ENCODE measurements at regions not wholly inside any gene's neighbourhood (a gene's known extent, or its start where the extent isn't known, plus 50 kb on each side); places are given as distances from the start of the nearest gene placed in this dataset.
A peak's percentile ranks its signal among the peaks of the same experiment; 100 is the strongest.

GRCh38 chr17:14664511-14664910 is 363.6 kb downstream of the HS3ST3B1 start:
- Histone ChIP-seq H3K4me1 (no peaks in the 10 kb centered on the region), H3K27ac (no peak overlapping the region), H3K27me3 (no peaks in the 10 kb centered on the region), H3K9me3 (no peaks in the 10 kb centered on the region), H3K36me3 (no peaks in the 10 kb centered on the region), H3K4me3 (no peak overlapping the region)
- no peak for TF ChIP-seq CTCF (IDR thresholded peaks at IDR 0.05)
- ATAC-seq, result no peak
- DNase-seq, result no peak
- intact Hi-C loops (cut with DNase I), result no loop called here

GRCh38 chr17:14641117-14641516 is 340.2 kb downstream of the HS3ST3B1 start:
- Histone ChIP-seq H3K36me3 (no peaks in the 10 kb centered on the region), H3K27me3 (no peaks in the 10 kb centered on the region), H3K4me1 (no peaks in the 10 kb centered on the region), H3K4me3 (no peak overlapping the region), H3K9me3 (no peaks in the 10 kb centered on the region), H3K27ac (no peak overlapping the region)
- DNase-seq, result no peak
- no peak for TF ChIP-seq CTCF (IDR thresholded peaks at IDR 0.05)
- ATAC-seq, result no peak
- intact Hi-C loops (cut with DNase I), result no loop called here

GRCh38 chr17:14637260-14637659 is 336.4 kb downstream of the HS3ST3B1 start:
- Histone ChIP-seq H3K27me3 (no peaks in the 10 kb centered on the region), H3K4me3 (no peak overlapping the region), H3K4me1 (no peaks in the 10 kb centered on the region), H3K27ac (no peak overlapping the region), H3K9me3 (no peaks in the 10 kb centered on the region), H3K36me3 (no peaks in the 10 kb centered on the region)
- DNase-seq, result no peak
- intact Hi-C loops (cut with DNase I), result no loop called here
- ATAC-seq, result no peak
- no peak for TF ChIP-seq CTCF (IDR thresholded peaks at IDR 0.05)

GRCh38 chr17:14630621-14631020 is 329.7 kb downstream of the HS3ST3B1 start:
- Histone ChIP-seq H3K36me3 (no peaks in the 10 kb centered on the region), H3K27ac (no peak overlapping the region), H3K4me3 (no peak overlapping the region), H3K27me3 (no peaks in the 10 kb centered on the region), H3K4me1 (no peaks in the 10 kb centered on the region), H3K9me3 (no peaks in the 10 kb centered on the region)
- intact Hi-C loops (cut with DNase I), result no loop called here
- no peak for TF ChIP-seq CTCF (IDR thresholded peaks at IDR 0.05)
- ATAC-seq, result no peak
- DNase-seq, result no peak

GRCh38 chr17:14630046-14630445 is 329.2 kb downstream of the HS3ST3B1 start:
- intact Hi-C loops (cut with DNase I), result no loop called here
- Histone ChIP-seq H3K27me3 (no peaks in the 10 kb centered on the region), H3K9me3 (no peaks in the 10 kb centered on the region), H3K4me3 (no peak overlapping the region), H3K4me1 (no peaks in the 10 kb centered on the region), H3K36me3 (no peaks in the 10 kb centered on the region), H3K27ac (no peak overlapping the region)
- ATAC-seq, result peak; percentile 60
- no peak for DNase-seq
- no peak for TF ChIP-seq CTCF (IDR thresholded peaks at IDR 0.05)

- no peak for DNase-seq
Observed at GRCh38 chr17:14622615-14623101, 321.8 kb downstream of the HS3ST3B1 start.

More at GRCh38 chr17:14622615-14623101, 321.8 kb downstream of the HS3ST3B1 start:
- Histone ChIP-seq H3K36me3 (no peaks in the 10 kb centered on the region), H3K4me1 (no peaks in the 10 kb centered on the region), H3K9me3 (no peaks in the 10 kb centered on the region), H3K4me3 (no peak overlapping the region), H3K27me3 (no peaks in the 10 kb centered on the region), H3K27ac (no peak overlapping the region)
- no peak for TF ChIP-seq CTCF (IDR thresholded peaks at IDR 0.05)
- intact Hi-C loops (cut with DNase I), result no loop called here
- ATAC-seq, result no peak

Measured in upper lobe of right lung (tissue), 1 donor.